ENCODE measurements at regions not wholly inside any gene's neighbourhood (a gene's known extent, or its start where the extent isn't known, plus 50 kb on each side); places are given as distances from the start of the nearest gene placed in this dataset.
A peak's percentile ranks its signal among the peaks of the same experiment; 100 is the strongest.

DNA sequence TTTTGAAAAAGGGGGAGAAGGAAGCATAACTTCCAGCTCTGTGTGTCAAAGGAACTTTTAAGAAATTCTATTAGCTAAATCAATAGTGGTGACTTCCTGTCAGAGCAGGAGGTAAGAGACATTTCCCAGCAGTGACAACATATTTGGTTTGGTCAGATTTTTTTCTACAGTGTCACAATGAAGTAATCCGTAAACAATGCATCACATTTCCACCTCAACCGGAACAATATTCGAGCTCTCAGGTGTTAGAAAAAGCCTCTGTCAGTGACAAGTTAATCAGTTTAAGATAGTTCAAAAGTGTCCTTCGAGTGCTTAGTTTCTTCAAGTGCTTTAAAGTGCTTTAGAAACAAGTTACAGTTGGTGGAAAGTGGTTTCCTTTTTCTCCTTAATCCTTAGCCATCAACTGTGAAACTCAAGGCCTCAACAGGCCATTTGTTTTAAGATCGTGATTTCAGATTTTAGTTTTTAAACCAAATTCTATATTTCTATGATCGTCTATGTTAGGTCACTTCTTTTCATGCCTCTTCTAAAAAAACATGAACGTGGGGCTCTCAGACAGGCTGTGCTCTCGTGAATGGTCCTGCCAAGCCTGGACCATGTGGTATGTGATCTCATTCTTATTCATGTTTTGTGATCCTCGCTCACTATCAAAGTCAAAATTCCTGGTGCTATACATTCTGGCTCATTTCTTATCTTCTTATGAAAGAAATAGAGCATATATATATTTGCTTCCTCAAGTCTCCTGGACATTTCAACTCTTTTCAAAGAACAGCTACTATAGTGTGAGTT is 181.9 kb upstream of the HMHB1 start (continued):
- peak; percentile 90 for TF ChIP-seq SOX5 (CRISPR knock-in tag; IDR thresholded peaks at IDR 0.05; ENCODE audit: borderline replicate concordance)
- no peak for TF ChIP-seq ZUFSP (CRISPR knock-in tag; IDR thresholded peaks at IDR 0.05; ENCODE audit: borderline replicate concordance)
- no peak for TF ChIP-seq ZFP36 (IDR thresholded peaks at IDR 0.05; ENCODE audit: borderline replicate concordance, low read depth, low read length, partially characterized antibody)
- TF ChIP-seq, protein P1, sequence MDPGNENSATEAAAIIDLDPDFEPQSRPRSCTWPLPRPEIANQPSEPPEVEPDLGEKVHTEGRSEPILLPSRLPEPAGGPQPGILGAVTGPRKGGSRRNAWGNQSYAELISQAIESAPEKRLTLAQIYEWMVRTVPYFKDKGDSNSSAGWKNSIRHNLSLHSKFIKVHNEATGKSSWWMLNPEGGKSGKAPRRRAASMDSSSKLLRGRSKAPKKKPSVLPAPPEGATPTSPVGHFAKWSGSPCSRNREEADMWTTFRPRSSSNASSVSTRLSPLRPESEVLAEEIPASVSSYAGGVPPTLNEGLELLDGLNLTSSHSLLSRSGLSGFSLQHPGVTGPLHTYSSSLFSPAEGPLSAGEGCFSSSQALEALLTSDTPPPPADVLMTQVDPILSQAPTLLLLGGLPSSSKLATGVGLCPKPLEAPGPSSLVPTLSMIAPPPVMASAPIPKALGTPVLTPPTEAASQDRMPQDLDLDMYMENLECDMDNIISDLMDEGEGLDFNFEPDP (CRISPR knock-in tag; conservative IDR thresholded peaks at IDR 0.05): no peak
- TF ChIP-seq ZNF839 (CRISPR knock-in tag; IDR thresholded peaks at IDR 0.05; ENCODE audit: borderline replicate concordance): no peak
- no peak for TF ChIP-seq TFAP4 (IDR thresholded peaks at IDR 0.05; ENCODE audit: borderline replicate concordance, low read depth)
- no peak for TF ChIP-seq ZNF562 (CRISPR knock-in tag; IDR thresholded peaks at IDR 0.05; ENCODE audit: borderline replicate concordance)
- TF ChIP-seq IRX3 (CRISPR knock-in tag; IDR thresholded peaks at IDR 0.05; ENCODE audit: borderline replicate concordance, low read depth): no peak
- no peak for TF ChIP-seq ZFP36L1 (CRISPR knock-in tag; IDR thresholded peaks at IDR 0.05)
- TF ChIP-seq HIVEP1 (CRISPR knock-in tag; IDR thresholded peaks at IDR 0.05): no peak
- TF ChIP-seq, protein P2, sequence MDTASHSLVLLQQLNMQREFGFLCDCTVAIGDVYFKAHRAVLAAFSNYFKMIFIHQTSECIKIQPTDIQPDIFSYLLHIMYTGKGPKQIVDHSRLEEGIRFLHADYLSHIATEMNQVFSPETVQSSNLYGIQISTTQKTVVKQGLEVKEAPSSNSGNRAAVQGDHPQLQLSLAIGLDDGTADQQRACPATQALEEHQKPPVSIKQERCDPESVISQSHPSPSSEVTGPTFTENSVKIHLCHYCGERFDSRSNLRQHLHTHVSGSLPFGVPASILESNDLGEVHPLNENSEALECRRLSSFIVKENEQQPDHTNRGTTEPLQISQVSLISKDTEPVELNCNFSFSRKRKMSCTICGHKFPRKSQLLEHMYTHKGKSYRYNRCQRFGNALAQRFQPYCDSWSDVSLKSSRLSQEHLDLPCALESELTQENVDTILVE (CRISPR knock-in tag; IDR thresholded peaks at IDR 0.05): peak; percentile 38
- TF ChIP-seq ZNF20 (CRISPR knock-in tag; IDR thresholded peaks at IDR 0.05): no peak
- no peak for TF ChIP-seq TAF1 (CRISPR knock-in tag; IDR thresholded peaks at IDR 0.05)
- TF ChIP-seq ZFP82 (CRISPR knock-in tag; IDR thresholded peaks at IDR 0.05; ENCODE audit: borderline replicate concordance): no peak
- TF ChIP-seq, protein P3, sequence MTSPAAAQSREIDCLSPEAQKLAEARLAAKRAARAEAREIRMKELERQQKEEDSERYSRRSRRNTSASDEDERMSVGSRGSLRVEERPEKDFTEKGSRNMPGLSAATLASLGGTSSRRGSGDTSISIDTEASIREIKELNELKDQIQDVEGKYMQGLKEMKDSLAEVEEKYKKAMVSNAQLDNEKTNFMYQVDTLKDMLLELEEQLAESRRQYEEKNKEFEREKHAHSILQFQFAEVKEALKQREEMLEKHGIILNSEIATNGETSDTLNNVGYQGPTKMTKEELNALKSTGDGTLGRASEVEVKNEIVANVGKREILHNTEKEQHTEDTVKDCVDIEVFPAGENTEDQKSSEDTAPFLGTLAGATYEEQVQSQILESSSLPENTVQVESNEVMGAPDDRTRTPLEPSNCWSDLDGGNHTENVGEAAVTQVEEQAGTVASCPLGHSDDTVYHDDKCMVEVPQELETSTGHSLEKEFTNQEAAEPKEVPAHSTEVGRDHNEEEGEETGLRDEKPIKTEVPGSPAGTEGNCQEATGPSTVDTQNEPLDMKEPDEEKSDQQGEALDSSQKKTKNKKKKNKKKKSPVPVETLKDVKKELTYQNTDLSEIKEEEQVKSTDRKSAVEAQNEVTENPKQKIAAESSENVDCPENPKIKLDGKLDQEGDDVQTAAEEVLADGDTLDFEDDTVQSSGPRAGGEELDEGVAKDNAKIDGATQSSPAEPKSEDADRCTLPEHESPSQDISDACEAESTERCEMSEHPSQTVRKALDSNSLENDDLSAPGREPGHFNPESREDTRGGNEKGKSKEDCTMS (CRISPR knock-in tag; conservative IDR thresholded peaks at IDR 0.05): no peak
- TF ChIP-seq ZNF280D (CRISPR knock-in tag; IDR thresholded peaks at IDR 0.05): no peak
- no peak for TF ChIP-seq FLYWCH1 (CRISPR knock-in tag; IDR thresholded peaks at IDR 0.05)
- TF ChIP-seq KLF12 (CRISPR knock-in tag; IDR thresholded peaks at IDR 0.05; ENCODE audit: borderline replicate concordance): no peak

Measured in HepG2 (cell line).